ENCODE measurements at regions not wholly inside any gene's neighbourhood (a gene's known extent, or its start where the extent isn't known, plus 50 kb on each side); places are given as distances from the start of the nearest gene placed in this dataset.

DNA sequence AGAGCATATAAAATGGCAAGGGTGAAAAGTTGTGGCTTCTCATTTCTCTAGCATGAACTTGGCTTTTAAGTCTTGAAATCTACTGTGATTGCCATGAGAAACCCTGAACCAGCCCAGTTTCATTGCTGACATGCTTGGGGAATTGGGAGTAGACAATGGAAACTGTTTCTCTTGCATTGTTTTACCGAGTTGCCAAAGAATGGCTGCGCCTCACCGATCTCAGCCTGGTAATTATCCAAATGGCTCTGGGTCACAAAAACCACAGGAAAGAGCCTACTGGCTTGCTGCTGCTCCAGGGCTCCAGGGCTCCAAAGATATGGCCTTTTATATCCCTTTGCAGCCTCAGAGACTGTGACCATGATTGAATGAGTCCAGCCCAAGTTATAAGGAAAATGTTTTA is 310.4 kb upstream of the NT5C1B start:
- ChIA-PET CTCF (no interaction called here), POLR2A (no interaction called here)
- no peaks in the 10 kb centered on the region for H3K9me3 ChIP-seq (ENCODE audit: control insufficient read depth in 2 of 3, low read length in 3 of 3)
- H3K36me3 ChIP-seq (ENCODE audit: control insufficient read depth in 2 of 3, insufficient read depth in 3 of 3, low read length in 3 of 3): no peaks in the 10 kb centered on the region
- no peaks in the 10 kb centered on the region for H3K4me1 ChIP-seq (ENCODE audit: control insufficient read depth in 2 of 2, insufficient read depth in 2 of 2, low read length in 2 of 2)
- peaks cover 0 to 6% (median 0%) of the 10 kb centered on the region in 11 donors for H3K9me3 Mint-ChIP-seq
- no peak overlapping the region for H3K27ac ChIP-seq (ENCODE audit: low read depth, low read length)
- ATAC-seq (no peak), DNase-seq (no peak)
- H3K27me3 Mint-ChIP-seq: no peaks in the 10 kb centered on the region
- H3K4me1 Mint-ChIP-seq: peaks cover 0 to 1% (median 0%) of the 10 kb centered on the region in 7 donors
- no peaks in the 10 kb centered on the region for H3K27me3 ChIP-seq (ENCODE audit: control insufficient read depth in 2 of 2, insufficient read depth in 2 of 2, low read length in 2 of 2)
- H3K27ac Mint-ChIP-seq: no peak overlapping the region
- H3K4me3 Mint-ChIP-seq: no peak overlapping the region
- peaks cover 0 to 19% (median 9%) of the 10 kb centered on the region in 5 donors for H3K36me3 Mint-ChIP-seq
- no peak overlapping the region for H3K4me3 ChIP-seq (ENCODE audit: low read length)
- intact Hi-C loops (cut with micrococcal nuclease): no loop called here

DNA sequence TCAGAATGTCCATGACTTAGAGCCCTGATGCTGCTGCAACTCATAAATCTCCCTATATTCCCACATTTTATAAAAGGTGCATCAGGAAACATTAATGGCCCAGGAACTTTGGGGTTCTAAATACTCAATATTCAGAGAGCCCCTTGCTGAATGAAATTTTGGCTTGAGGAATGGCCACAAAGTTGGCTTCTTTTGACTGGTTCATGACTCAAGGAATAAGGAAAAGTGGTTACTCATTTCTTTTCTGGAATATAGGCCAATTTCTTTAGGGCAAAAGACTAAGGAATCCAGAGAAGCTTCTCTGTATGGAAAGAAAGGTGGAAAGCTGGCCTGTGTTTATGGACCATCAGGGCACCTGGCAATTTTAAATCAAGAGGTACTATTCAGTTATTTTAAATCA is 308.9 kb upstream of the NT5C1B start:
- H3K4me1 Mint-ChIP-seq: peaks cover 0 to 1% (median 0%) of the 10 kb centered on the region in 7 donors
- no peak for DNase-seq
- no peak for ATAC-seq
- no peaks in the 10 kb centered on the region for H3K36me3 ChIP-seq (ENCODE audit: control insufficient read depth in 2 of 3, insufficient read depth in 3 of 3, low read length in 3 of 3)
- H3K36me3 Mint-ChIP-seq: peaks cover 0 to 17% (median 3%) of the 10 kb centered on the region in 5 donors
- ChIA-PET POLR2A (no interaction called here), CTCF (no interaction called here)
- intact Hi-C loops (cut with micrococcal nuclease): no loop called here
- H3K4me1 ChIP-seq (ENCODE audit: control insufficient read depth in 2 of 2, insufficient read depth in 2 of 2, low read length in 2 of 2): no peaks in the 10 kb centered on the region
- no peaks in the 10 kb centered on the region for H3K9me3 Mint-ChIP-seq
- no peaks in the 10 kb centered on the region for H3K9me3 ChIP-seq (ENCODE audit: control insufficient read depth in 2 of 3, low read length in 3 of 3)
- no peak overlapping the region for H3K27ac Mint-ChIP-seq
- H3K27me3 Mint-ChIP-seq: no peaks in the 10 kb centered on the region
- H3K4me3 ChIP-seq (ENCODE audit: low read length): no peak overlapping the region
- no peak overlapping the region for H3K4me3 Mint-ChIP-seq
- H3K27ac ChIP-seq (ENCODE audit: low read depth, low read length): no peak overlapping the region
- H3K27me3 ChIP-seq (ENCODE audit: control insufficient read depth in 2 of 2, insufficient read depth in 2 of 2, low read length in 2 of 2): no peaks in the 10 kb centered on the region

- no peaks in the 10 kb centered on the region for H3K9me3 ChIP-seq (ENCODE audit: control insufficient read depth in 2 of 3, low read length in 3 of 3)
- H3K9me3 Mint-ChIP-seq: peaks cover 0 to 2% (median 0%) of the 10 kb centered on the region in 11 donors
- no peaks in the 10 kb centered on the region for H3K36me3 ChIP-seq (ENCODE audit: control insufficient read depth in 2 of 3, insufficient read depth in 3 of 3, low read length in 3 of 3)
- DNase-seq: no peak
- peaks cover 0 to 1% (median 0%) of the 10 kb centered on the region in 7 donors for H3K4me1 Mint-ChIP-seq
- no peaks in the 10 kb centered on the region for H3K4me1 ChIP-seq (ENCODE audit: control insufficient read depth in 2 of 2, insufficient read depth in 2 of 2, low read length in 2 of 2)
- no peak for ATAC-seq
- intact Hi-C loops (cut with micrococcal nuclease): no loop called here
- no peaks in the 10 kb centered on the region for H3K27me3 Mint-ChIP-seq
- H3K27ac ChIP-seq (ENCODE audit: low read depth, low read length): no peak overlapping the region
- H3K36me3 Mint-ChIP-seq: peaks cover 0 to 21% (median 3%) of the 10 kb centered on the region in 5 donors
- no peak overlapping the region for H3K27ac Mint-ChIP-seq
- H3K4me3 ChIP-seq (ENCODE audit: low read length): no peak overlapping the region
- ChIA-PET POLR2A (no interaction called here), CTCF (no interaction called here)
- no peak overlapping the region for H3K4me3 Mint-ChIP-seq
- no peaks in the 10 kb centered on the region for H3K27me3 ChIP-seq (ENCODE audit: control insufficient read depth in 2 of 2, insufficient read depth in 2 of 2, low read length in 2 of 2)
Measured at GRCh38 chr2:18896125-18896764, 306.9 kb upstream of the NT5C1B start.

- Histone ChIP-seq H3K36me3 (ENCODE audit: control insufficient read depth in 2 of 3, insufficient read depth in 3 of 3, low read length in 3 of 3) (no peaks in the 10 kb centered on the region), H3K27me3 (ENCODE audit: control insufficient read depth in 2 of 2, insufficient read depth in 2 of 2, low read length in 2 of 2) (no peaks in the 10 kb centered on the region), H3K9me3 (ENCODE audit: control insufficient read depth in 2 of 3, low read length in 3 of 3) (no peaks in the 10 kb centered on the region), H3K27ac (ENCODE audit: low read depth, low read length) (no peak overlapping the region), H3K4me3 (ENCODE audit: low read length) (no peak overlapping the region), H3K4me1 (ENCODE audit: control insufficient read depth in 2 of 2, insufficient read depth in 2 of 2, low read length in 2 of 2) (no peaks in the 10 kb centered on the region)
- Mint-ChIP-seq H3K4me1 (peaks cover 0 to 1% (median 0%) of the 10 kb centered on the region in 7 donors), H3K4me3 (no peak overlapping the region), H3K36me3 (peaks cover 0 to 32% (median 3%) of the 10 kb centered on the region in 5 donors), H3K27ac (no peak overlapping the region), H3K9me3 (peaks cover 0 to 4% (median 0%) of the 10 kb centered on the region in 11 donors), H3K27me3 (no peaks in the 10 kb centered on the region)
- ATAC-seq: no peak
- intact Hi-C loops (cut with micrococcal nuclease): loop anchor here in 1 of 2 donors (1.0 kb wide), 1 partner anchor 28 kb away; no protein-coding TSS in a partner anchor
- no peak for DNase-seq
- ChIA-PET CTCF (no interaction called here), POLR2A (no interaction called here)
Measured at GRCh38 chr2:18891600-18892345, 302.4 kb upstream of the NT5C1B start.

- H3K27ac ChIP-seq (ENCODE audit: low read depth, low read length): no peak overlapping the region
- no peak overlapping the region for H3K4me3 ChIP-seq (ENCODE audit: low read length)
- ATAC-seq (no peak), DNase-seq (no peak)
- H3K9me3 ChIP-seq (ENCODE audit: control insufficient read depth in 2 of 3, low read length in 3 of 3): no peaks in the 10 kb centered on the region
- no peak overlapping the region for H3K27ac Mint-ChIP-seq
- no peaks in the 10 kb centered on the region for H3K27me3 ChIP-seq (ENCODE audit: control insufficient read depth in 2 of 2, insufficient read depth in 2 of 2, low read length in 2 of 2)
- H3K9me3 Mint-ChIP-seq: peaks cover 0 to 4% (median 0%) of the 10 kb centered on the region in 11 donors
- no peaks in the 10 kb centered on the region for H3K27me3 Mint-ChIP-seq
- H3K4me1 ChIP-seq (ENCODE audit: control insufficient read depth in 2 of 2, insufficient read depth in 2 of 2, low read length in 2 of 2): no peaks in the 10 kb centered on the region
- H3K4me3 Mint-ChIP-seq: no peak overlapping the region
- H3K36me3 ChIP-seq (ENCODE audit: control insufficient read depth in 2 of 3, insufficient read depth in 3 of 3, low read length in 3 of 3): no peaks in the 10 kb centered on the region
- H3K4me1 Mint-ChIP-seq: peaks cover 0 to 2% (median 0%) of the 10 kb centered on the region in 7 donors
- peaks cover 0 to 29% (median 3%) of the 10 kb centered on the region in 5 donors for H3K36me3 Mint-ChIP-seq
- POLR2A ChIA-PET: interaction anchor here (0.6 kb wide), 1 partner anchor 68 kb away, joined by 3 read pairs; no protein-coding TSS in a partner anchor
- intact Hi-C loops (cut with micrococcal nuclease): loop anchor here in 1 of 2 donors (10.0 kb wide), 1 partner anchor 975 kb away; no protein-coding TSS in a partner anchor
- CTCF ChIA-PET: no interaction called here
Measured at GRCh38 chr2:18889565-18890332, 300.4 kb upstream of the NT5C1B start.

- DNase-seq (no peak), ATAC-seq (no peak)
- ChIA-PET POLR2A (no interaction called here), CTCF (no interaction called here)
- intact Hi-C loops (cut with micrococcal nuclease): loop anchor here in 1 of 2 donors (10.0 kb wide), 1 partner anchor 979 kb away; no protein-coding TSS in a partner anchor
- Histone ChIP-seq H3K27ac (ENCODE audit: low read depth, low read length) (no peak overlapping the region), H3K4me3 (ENCODE audit: low read length) (no peak overlapping the region), H3K4me1 (ENCODE audit: control insufficient read depth in 2 of 2, insufficient read depth in 2 of 2, low read length in 2 of 2) (no peaks in the 10 kb centered on the region), H3K27me3 (ENCODE audit: control insufficient read depth in 2 of 2, insufficient read depth in 2 of 2, low read length in 2 of 2) (no peaks in the 10 kb centered on the region), H3K36me3 (ENCODE audit: control insufficient read depth in 2 of 3, insufficient read depth in 3 of 3, low read length in 3 of 3) (no peaks in the 10 kb centered on the region), H3K9me3 (ENCODE audit: control insufficient read depth in 2 of 3, low read length in 3 of 3) (no peaks in the 10 kb centered on the region)
- Mint-ChIP-seq H3K36me3 (peaks cover 0 to 21% (median 0%) of the 10 kb centered on the region in 5 donors), H3K4me1 (peaks cover 0 to 2% (median 0%) of the 10 kb centered on the region in 7 donors), H3K27me3 (no peaks in the 10 kb centered on the region), H3K4me3 (no peak overlapping the region), H3K27ac (no peak overlapping the region), H3K9me3 (peaks cover 0 to 1% (median 0%) of the 10 kb centered on the region in 11 donors)
Measured at GRCh38 chr2:18885457-18885856, 296.1 kb upstream of the NT5C1B start.
